ENCODE measurements at regions not wholly inside any gene's neighbourhood (a gene's known extent, or its start where the extent isn't known, plus 50 kb on each side); places are given as distances from the start of the nearest gene placed in this dataset.

- DNase-seq (ENCODE audit: low read depth), result no peak
These were observed 159.7 kb upstream of the SLC1A4 start for GRCh38 chr2:64829525-64829924.

GRCh38 chr2:64831134-64831976 lies 157.8 kb upstream of the SLC1A4 start:
- DNase-seq (ENCODE audit: low read depth), result peak; percentile 95

- no peak for DNase-seq (ENCODE audit: low read depth)
These were observed 157.2 kb upstream of the SLC1A4 start for GRCh38 chr2:64831977-64832328.

GRCh38 chr2:64832936-64833335 lies 156.3 kb upstream of the SLC1A4 start:
- no peak for DNase-seq (ENCODE audit: low read depth)

- no peak for DNase-seq (ENCODE audit: low read depth)
These were observed 152.6 kb upstream of the SLC1A4 start for GRCh38 chr2:64836566-64836965.

GRCh38 chr2:64837116-64837731 lies 152.0 kb upstream of the SLC1A4 start:
- peak; percentile 56 for DNase-seq (ENCODE audit: low read depth)

- DNase-seq (ENCODE audit: low read depth), result peak; percentile 82
These were observed 151.1 kb upstream of the SLC1A4 start for GRCh38 chr2:64837925-64838641.

GRCh38 chr2:64838817-64839216 lies 150.4 kb upstream of the SLC1A4 start:
- DNase-seq (ENCODE audit: low read depth), result peak; percentile 97

- DNase-seq (ENCODE audit: low read depth), result peak; percentile 66
These were observed 149.4 kb upstream of the SLC1A4 start for GRCh38 chr2:64839844-64840243.

GRCh38 chr2:64840426-64840881 lies 148.7 kb upstream of the SLC1A4 start:
- no peak for DNase-seq (ENCODE audit: low read depth)

GRCh38 chr2:64841461-64841860 lies 147.7 kb upstream of the SLC1A4 start:
- DNase-seq (ENCODE audit: low read depth), result no peak

- no peak for DNase-seq (ENCODE audit: low read depth)
These were observed 147.2 kb upstream of the SLC1A4 start for GRCh38 chr2:64842030-64842429.

GRCh38 chr2:64844087-64844486 lies 145.1 kb upstream of the SLC1A4 start:
- no peak for DNase-seq (ENCODE audit: low read depth)

- no peak for DNase-seq (ENCODE audit: low read depth)
These were observed 143.8 kb upstream of the SLC1A4 start for GRCh38 chr2:64845273-64845905.

GRCh38 chr2:64846177-64846576 lies 143.0 kb upstream of the SLC1A4 start:
- DNase-seq (ENCODE audit: low read depth), result peak; percentile 47

- DNase-seq (ENCODE audit: low read depth), result no peak
These were observed 141.3 kb upstream of the SLC1A4 start for GRCh38 chr2:64847930-64848329.

GRCh38 chr2:64848363-64848762 lies 140.8 kb upstream of the SLC1A4 start:
- no peak for DNase-seq (ENCODE audit: low read depth)

- DNase-seq (ENCODE audit: low read depth), result no peak
These were observed 140.3 kb upstream of the SLC1A4 start for GRCh38 chr2:64848945-64849344.

GRCh38 chr2:64850642-64851041 lies 138.6 kb upstream of the SLC1A4 start:
- DNase-seq (ENCODE audit: low read depth), result peak; percentile 63

GRCh38 chr2:64852771-64853241 lies 136.4 kb upstream of the SLC1A4 start:
- no peak for DNase-seq (ENCODE audit: low read depth)

GRCh38 chr2:64853306-64853705 lies 135.9 kb upstream of the SLC1A4 start:
- DNase-seq (ENCODE audit: low read depth), result no peak

- DNase-seq (ENCODE audit: low read depth), result peak; percentile 77
These were observed 135.3 kb upstream of the SLC1A4 start for GRCh38 chr2:64853894-64854293.

Data from renal cortical epithelial cell (primary cell).